Caco-2 (cell line): ENCODE measurements at regions not wholly inside any gene's neighbourhood (a gene's known extent, or its start where the extent isn't known, plus 50 kb on each side); places are given as distances from the start of the nearest gene placed in this dataset.
"Not testable (repeated sequence)": the region's sequence is repeated elsewhere in the genome, so short reads cannot be mapped to it uniquely, and the experiment has no call there.

Experiments used
- BruUV-seq: library from RNA; stranded (reverse); fragments of 400-500 nt; replicated peaks from 2 replicates; lab custom pipeline; 2021; lab: Mats Ljungman, UMichigan
- CTCF ChIA-PET: fragments of 300-600 bp; sonication (Branson Sonifier 250); formaldehyde crosslinking; loops from one replicate; lab custom pipeline; 2022; ENCODE audit warnings: antibody characterized with exemption; lab: Charles Lee
- POLR2A ChIA-PET: fragments of 300-600 bp; sonication (Branson Sonifier 250); formaldehyde crosslinking; loops from one replicate; lab custom pipeline; 2022; ENCODE audit warnings: antibody characterized with exemption; lab: Charles Lee
- DNase-seq, 2 experiments: peaks; one replicate each; pipeline versions ENCODE4 v3.0.0 to v3.0.0-alpha.2; 2020 to 2022
- H3K27me3 ChIP-seq: replicated peaks from 2 replicates; pipeline ENCODE4 v1.6.0; 2011; ENCODE audit warnings: low read length; ENCODE audit not compliant: control insufficient read depth, insufficient read depth
- H3K36me3 ChIP-seq: 2 replicates; pipeline ENCODE4 v1.5.1; 2011; ENCODE audit warnings: low read length; ENCODE audit not compliant: control insufficient read depth, insufficient read depth
- H3K4me1 ChIP-seq: fragments of 250-450 bp; sonication (Bioruptor Pico); 2 replicates; pipeline ENCODE4 v1.5.1; 2020; ENCODE audit warnings: mild to moderate bottlenecking
- H3K4me3 ChIP-seq: 2 replicates; pipeline ENCODE4 v1.5.1; 2011; ENCODE audit warnings: low read depth, mild to moderate bottlenecking, control low read depth, low read length
- H3K9me3 ChIP-seq: fragments of 250-450 bp; sonication (Bioruptor Pico); 2 replicates; pipeline ENCODE4 v1.5.1; 2020; ENCODE audit warnings: mild to moderate bottlenecking, moderate library complexity
- H3K27ac Mint-ChIP-seq: one replicate; pipeline ENCODE4 v1.8.0; 2022; ENCODE audit warnings: mixed read lengths; ENCODE audit not compliant: unreplicated experiment
- H3K27me3 Mint-ChIP-seq: one replicate; pipeline ENCODE4 v1.8.0; 2022; ENCODE audit warnings: mixed read lengths; ENCODE audit not compliant: insufficient read depth, unreplicated experiment
- H3K36me3 Mint-ChIP-seq: one replicate; pipeline ENCODE4 v1.8.0; 2022; ENCODE audit warnings: mild to moderate bottlenecking, mixed read lengths; ENCODE audit not compliant: insufficient read depth, unreplicated experiment
- H3K4me1 Mint-ChIP-seq: one replicate; pipeline ENCODE4 v1.8.0; 2022; ENCODE audit warnings: low read depth, mixed read lengths; ENCODE audit not compliant: unreplicated experiment
- H3K4me3 Mint-ChIP-seq: one replicate; pipeline ENCODE4 v1.8.0; 2022; ENCODE audit warnings: mild to moderate bottlenecking, moderate library complexity, mixed read lengths; ENCODE audit not compliant: unreplicated experiment
- H3K9me3 Mint-ChIP-seq: one replicate; pipeline ENCODE4 v1.8.0; 2022; ENCODE audit warnings: mixed read lengths; ENCODE audit not compliant: unreplicated experiment
- CTCF ChIP-seq, 2 experiments: fragments of 200-600 bp in 1 of 2; IDR thresholded peaks; 1 replicate in 1 of 2; 2 replicates in 1 of 2; pipeline versions ENCODE4 v1.5.1 to v1.8.0; 2011 to 2022; ENCODE audit warnings: antibody characterized with exemption in 1 of 2, control low read depth in 1 of 2, inconsistent platforms in 1 of 2, low read depth in 1 of 2, low read length in 1 of 2, mild to moderate bottlenecking in 1 of 2, moderate library complexity in 1 of 2; ENCODE audit not compliant: insufficient read depth in 1 of 2, severe bottlenecking in 1 of 2, unreplicated experiment in 1 of 2
- intact Hi-C: fragments of 100-400 bp; cut with micrococcal nuclease; formaldehyde crosslinking; loops from one replicate; pipeline ENCODE4 v1.10.0; 2022; ENCODE audit not compliant: unreplicated experiment

GRCh38 chr1:224053456-224053855 lies 60.5 kb upstream of the FBXO28 start:
- no peaks in the 10 kb centered on the region for H3K27me3 ChIP-seq
- no peak overlapping the region for H3K4me3 ChIP-seq
- POLR2A ChIA-PET: no interaction called here
- H3K27me3 Mint-ChIP-seq: no peaks in the 10 kb centered on the region
- no peaks in the 10 kb centered on the region for H3K36me3 ChIP-seq
- H3K36me3 Mint-ChIP-seq: no peaks in the 10 kb centered on the region
- H3K9me3 Mint-ChIP-seq: no peaks in the 10 kb centered on the region
- no peaks in the 10 kb centered on the region for H3K4me1 ChIP-seq
- no peak overlapping the region for H3K4me3 Mint-ChIP-seq
- no peaks in the 10 kb centered on the region for H3K4me1 Mint-ChIP-seq
- intact Hi-C loops: no loop called here
- no peak for DNase-seq
- H3K27ac Mint-ChIP-seq: no peak overlapping the region
- no peaks in the 10 kb centered on the region; the same call in 1 of the 2 replicates for H3K9me3 ChIP-seq
- BruUV-seq: no TSS peak
- TF ChIP-seq CTCF (IDR thresholded peaks at IDR 0.05; ENCODE audit: insufficient read depth in 1 of 2, low read depth in 1 of 2, low read length in 1 of 2, severe bottlenecking in 1 of 2, unreplicated experiment in 1 of 2): no peak
- CTCF ChIA-PET: no interaction called here

GRCh38 chr1:224052772-224053171 lies 61.1 kb upstream of the FBXO28 start:
- no TSS peak for BruUV-seq
- ChIA-PET POLR2A (no interaction called here), CTCF (no interaction called here)
- no peaks in the 10 kb centered on the region for H3K27me3 ChIP-seq
- intact Hi-C loops: no loop called here
- no peaks in the 10 kb centered on the region for H3K4me1 Mint-ChIP-seq
- no peak overlapping the region for H3K4me3 Mint-ChIP-seq
- H3K27ac Mint-ChIP-seq: no peak overlapping the region
- no peaks in the 10 kb centered on the region for H3K9me3 Mint-ChIP-seq
- no peaks in the 10 kb centered on the region for H3K4me1 ChIP-seq
- no peaks in the 10 kb centered on the region for H3K27me3 Mint-ChIP-seq
- H3K4me3 ChIP-seq: no peak overlapping the region
- no peaks in the 10 kb centered on the region for H3K36me3 Mint-ChIP-seq
- H3K36me3 ChIP-seq: no peaks in the 10 kb centered on the region
- TF ChIP-seq CTCF (IDR thresholded peaks at IDR 0.05; ENCODE audit: insufficient read depth in 1 of 2, low read depth in 1 of 2, low read length in 1 of 2, severe bottlenecking in 1 of 2, unreplicated experiment in 1 of 2): no peak
- DNase-seq: no peak
- H3K9me3 ChIP-seq: no peaks in the 10 kb centered on the region; the same call in 1 of the 2 replicates

- intact Hi-C loops: loop anchor here (1.0 kb wide), 2 partner anchors 240 to 353 kb away; no protein-coding TSS in a partner anchor
- H3K27me3 ChIP-seq, H3K4me1 Mint-ChIP-seq, H3K4me1 ChIP-seq, H3K9me3 Mint-ChIP-seq, H3K27me3 Mint-ChIP-seq, H3K36me3 Mint-ChIP-seq, H3K4me3 ChIP-seq, H3K27ac Mint-ChIP-seq, DNase-seq, H3K36me3 ChIP-seq, H3K4me3 Mint-ChIP-seq, BruUV-seq, H3K9me3 ChIP-seq, POLR2A ChIA-PET: not testable (repeated sequence)
- CTCF ChIA-PET: interaction anchor here (1.3 to 1.4 kb wide), 2 partner anchors 55 to 240 kb away, joined by 4 to 7 read pairs; no protein-coding TSS in a partner anchor
Observed at GRCh38 chr1:224051782-224052181, 62.1 kb upstream of the FBXO28 start.

GRCh38 chr1:224051086-224051406 lies 62.9 kb upstream of the FBXO28 start:
- Histone ChIP-seq H3K9me3 (no peaks in the 10 kb centered on the region; the same call in 1 of the 2 replicates), H3K27me3 (no peaks in the 10 kb centered on the region), H3K4me1 (no peaks in the 10 kb centered on the region), H3K36me3 (no peaks in the 10 kb centered on the region), H3K4me3 (no peak overlapping the region)
- no peak overlapping the region for H3K27ac Mint-ChIP-seq
- intact Hi-C loops: loop anchor here (1.0 kb wide), 2 partner anchors 240 to 353 kb away; no protein-coding TSS in a partner anchor
- DNase-seq: no peak
- POLR2A ChIA-PET: no interaction called here
- no peak overlapping the region for H3K4me3 Mint-ChIP-seq
- no peaks in the 10 kb centered on the region for H3K36me3 Mint-ChIP-seq
- no TSS peak for BruUV-seq
- TF ChIP-seq CTCF (IDR thresholded peaks at IDR 0.05; ENCODE audit: insufficient read depth in 1 of 2, low read depth in 1 of 2, low read length in 1 of 2, severe bottlenecking in 1 of 2, unreplicated experiment in 1 of 2): no peak
- CTCF ChIA-PET: interaction anchor here (0.6 to 1.4 kb wide), 7 partner anchors 13 to 353 kb away, joined by 3 to 9 read pairs (median 4); no protein-coding TSS in a partner anchor
- no peaks in the 10 kb centered on the region for H3K9me3 Mint-ChIP-seq
- no peaks in the 10 kb centered on the region for H3K4me1 Mint-ChIP-seq
- no peaks in the 10 kb centered on the region for H3K27me3 Mint-ChIP-seq
